ENCODE measurements at regions not wholly inside any gene's neighbourhood (a gene's known extent, or its start where the extent isn't known, plus 50 kb on each side); places are given as distances from the start of the nearest gene placed in this dataset.

GRCh38 chr4:115780835-115781234 lies 667.4 kb upstream of the NDST4 start:
- H3K4me3 ChIP-seq (ENCODE audit: low read depth, low read length): no peak overlapping the region
- no peak for TF ChIP-seq CTCF (conservative IDR thresholded peaks at IDR 0.05; ENCODE audit: low read depth, low read length)
- DNase-seq (ENCODE audit: low read depth): no peak

GRCh38 chr4:115780268-115780667 lies 666.8 kb upstream of the NDST4 start:
- no peak for TF ChIP-seq CTCF (conservative IDR thresholded peaks at IDR 0.05; ENCODE audit: low read depth, low read length)
- DNase-seq (ENCODE audit: low read depth): no peak

GRCh38 chr4:115770046-115770543 lies 656.7 kb upstream of the NDST4 start:
- TF ChIP-seq CTCF (conservative IDR thresholded peaks at IDR 0.05; ENCODE audit: low read depth, low read length): no peak
- no peak for DNase-seq (ENCODE audit: low read depth)
- H3K4me3 ChIP-seq (ENCODE audit: low read depth, low read length): no peak overlapping the region

More at GRCh38 chr4:115780268-115780667, 666.8 kb upstream of the NDST4 start:
- H3K4me3 ChIP-seq (ENCODE audit: low read depth, low read length): no peak overlapping the region

GRCh38 chr4:115769396-115769795 lies 656.0 kb upstream of the NDST4 start:
- H3K4me3 ChIP-seq (ENCODE audit: low read depth, low read length): no peak overlapping the region
- no peak for DNase-seq (ENCODE audit: low read depth)
- no peak for TF ChIP-seq CTCF (conservative IDR thresholded peaks at IDR 0.05; ENCODE audit: low read depth, low read length)

GRCh38 chr4:115763051-115763450 lies 649.6 kb upstream of the NDST4 start:
- no peak for DNase-seq (ENCODE audit: low read depth)
- no peak overlapping the region for H3K4me3 ChIP-seq (ENCODE audit: low read depth, low read length)
- TF ChIP-seq CTCF (conservative IDR thresholded peaks at IDR 0.05; ENCODE audit: low read depth, low read length): no peak

GRCh38 chr4:115759231-115759630 lies 645.8 kb upstream of the NDST4 start:
- no peak for DNase-seq (ENCODE audit: low read depth)
- no peak overlapping the region for H3K4me3 ChIP-seq (ENCODE audit: low read depth, low read length)
- TF ChIP-seq CTCF (conservative IDR thresholded peaks at IDR 0.05; ENCODE audit: low read depth, low read length): no peak

GRCh38 chr4:115749404-115749803 lies 636.0 kb upstream of the NDST4 start:
- DNase-seq (ENCODE audit: low read depth): no peak
- no peak for TF ChIP-seq CTCF (conservative IDR thresholded peaks at IDR 0.05; ENCODE audit: low read depth, low read length)
- no peak overlapping the region for H3K4me3 ChIP-seq (ENCODE audit: low read depth, low read length)
